ENCODE measurements at regions not wholly inside any gene's neighbourhood (a gene's known extent, or its start where the extent isn't known, plus 50 kb on each side); places are given as distances from the start of the nearest gene placed in this dataset.

DNA sequence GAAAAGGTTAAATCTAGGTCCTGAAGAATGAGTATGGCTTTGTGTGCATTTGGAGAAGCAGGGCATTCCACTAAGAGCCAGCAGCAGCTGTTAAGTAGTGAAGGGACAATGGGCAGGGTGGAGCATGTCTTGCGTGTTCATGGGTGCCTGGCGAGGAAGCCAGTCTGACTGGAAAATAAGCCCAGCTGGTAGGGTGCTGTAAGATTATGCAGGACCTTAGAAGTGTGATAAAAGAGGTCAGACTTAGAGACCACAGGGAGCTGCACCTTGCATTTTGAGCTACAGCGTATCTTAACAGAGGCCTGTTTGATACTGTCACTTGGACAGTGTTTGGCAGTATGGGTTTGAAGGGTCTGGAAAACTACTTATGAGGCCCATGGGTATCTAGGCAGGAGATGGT, 131.7 kb upstream of the ELL2 start:
- TF ChIP-seq ZNF16 (tag by site-specific recombination; IDR thresholded peaks at IDR 0.05; ENCODE audit: low read depth) (no peak), ZNF600 (tag by site-specific recombination; IDR thresholded peaks at IDR 0.05) (no peak), ZNF366 (tag by site-specific recombination; conservative IDR thresholded peaks at IDR 0.05) (no peak), ZSCAN30 (tag by site-specific recombination; IDR thresholded peaks at IDR 0.05) (no peak), ZNF324 (tag by site-specific recombination; IDR thresholded peaks at IDR 0.05) (no peak), KLF9 (tag by site-specific recombination; IDR thresholded peaks at IDR 0.05; ENCODE audit: low read depth) (no peak), YY1 (tag by site-specific recombination; IDR thresholded peaks at IDR 0.05) (no peak), ZNF561 (tag by site-specific recombination; IDR thresholded peaks at IDR 0.05; ENCODE audit: borderline replicate concordance) (no peak), ZNF221 (tag by site-specific recombination; IDR thresholded peaks at IDR 0.05; ENCODE audit: borderline replicate concordance) (no peak)
- TF ChIP-seq, protein P1, sequence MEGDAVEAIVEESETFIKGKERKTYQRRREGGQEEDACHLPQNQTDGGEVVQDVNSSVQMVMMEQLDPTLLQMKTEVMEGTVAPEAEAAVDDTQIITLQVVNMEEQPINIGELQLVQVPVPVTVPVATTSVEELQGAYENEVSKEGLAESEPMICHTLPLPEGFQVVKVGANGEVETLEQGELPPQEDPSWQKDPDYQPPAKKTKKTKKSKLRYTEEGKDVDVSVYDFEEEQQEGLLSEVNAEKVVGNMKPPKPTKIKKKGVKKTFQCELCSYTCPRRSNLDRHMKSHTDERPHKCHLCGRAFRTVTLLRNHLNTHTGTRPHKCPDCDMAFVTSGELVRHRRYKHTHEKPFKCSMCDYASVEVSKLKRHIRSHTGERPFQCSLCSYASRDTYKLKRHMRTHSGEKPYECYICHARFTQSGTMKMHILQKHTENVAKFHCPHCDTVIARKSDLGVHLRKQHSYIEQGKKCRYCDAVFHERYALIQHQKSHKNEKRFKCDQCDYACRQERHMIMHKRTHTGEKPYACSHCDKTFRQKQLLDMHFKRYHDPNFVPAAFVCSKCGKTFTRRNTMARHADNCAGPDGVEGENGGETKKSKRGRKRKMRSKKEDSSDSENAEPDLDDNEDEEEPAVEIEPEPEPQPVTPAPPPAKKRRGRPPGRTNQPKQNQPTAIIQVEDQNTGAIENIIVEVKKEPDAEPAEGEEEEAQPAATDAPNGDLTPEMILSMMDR (tag by site-specific recombination; IDR thresholded peaks at IDR 0.05): no peak
- TF ChIP-seq, protein P2, sequence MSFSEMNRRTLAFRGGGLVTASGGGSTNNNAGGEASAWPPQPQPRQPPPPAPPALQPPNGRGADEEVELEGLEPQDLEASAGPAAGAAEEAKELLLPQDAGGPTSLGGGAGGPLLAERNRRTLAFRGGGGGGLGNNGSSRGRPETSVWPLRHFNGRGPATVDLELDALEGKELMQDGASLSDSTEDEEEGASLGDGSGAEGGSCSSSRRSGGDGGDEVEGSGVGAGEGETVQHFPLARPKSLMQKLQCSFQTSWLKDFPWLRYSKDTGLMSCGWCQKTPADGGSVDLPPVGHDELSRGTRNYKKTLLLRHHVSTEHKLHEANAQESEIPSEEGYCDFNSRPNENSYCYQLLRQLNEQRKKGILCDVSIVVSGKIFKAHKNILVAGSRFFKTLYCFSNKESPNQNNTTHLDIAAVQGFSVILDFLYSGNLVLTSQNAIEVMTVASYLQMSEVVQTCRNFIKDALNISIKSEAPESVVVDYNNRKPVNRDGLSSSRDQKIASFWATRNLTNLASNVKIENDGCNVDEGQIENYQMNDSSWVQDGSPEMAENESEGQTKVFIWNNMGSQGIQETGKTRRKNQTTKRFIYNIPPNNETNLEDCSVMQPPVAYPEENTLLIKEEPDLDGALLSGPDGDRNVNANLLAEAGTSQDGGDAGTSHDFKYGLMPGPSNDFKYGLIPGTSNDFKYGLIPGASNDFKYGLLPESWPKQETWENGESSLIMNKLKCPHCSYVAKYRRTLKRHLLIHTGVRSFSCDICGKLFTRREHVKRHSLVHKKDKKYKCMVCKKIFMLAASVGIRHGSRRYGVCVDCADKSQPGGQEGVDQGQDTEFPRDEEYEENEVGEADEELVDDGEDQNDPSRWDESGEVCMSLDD (tag by site-specific recombination; IDR thresholded peaks at IDR 0.05): no peak
- TF ChIP-seq, protein P3, sequence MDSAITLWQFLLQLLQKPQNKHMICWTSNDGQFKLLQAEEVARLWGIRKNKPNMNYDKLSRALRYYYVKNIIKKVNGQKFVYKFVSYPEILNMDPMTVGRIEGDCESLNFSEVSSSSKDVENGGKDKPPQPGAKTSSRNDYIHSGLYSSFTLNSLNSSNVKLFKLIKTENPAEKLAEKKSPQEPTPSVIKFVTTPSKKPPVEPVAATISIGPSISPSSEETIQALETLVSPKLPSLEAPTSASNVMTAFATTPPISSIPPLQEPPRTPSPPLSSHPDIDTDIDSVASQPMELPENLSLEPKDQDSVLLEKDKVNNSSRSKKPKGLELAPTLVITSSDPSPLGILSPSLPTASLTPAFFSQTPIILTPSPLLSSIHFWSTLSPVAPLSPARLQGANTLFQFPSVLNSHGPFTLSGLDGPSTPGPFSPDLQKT (IDR thresholded peaks at IDR 0.05; ENCODE audit: borderline replicate concordance, low read depth, low read length): no peak
- TF ChIP-seq, protein P4, sequence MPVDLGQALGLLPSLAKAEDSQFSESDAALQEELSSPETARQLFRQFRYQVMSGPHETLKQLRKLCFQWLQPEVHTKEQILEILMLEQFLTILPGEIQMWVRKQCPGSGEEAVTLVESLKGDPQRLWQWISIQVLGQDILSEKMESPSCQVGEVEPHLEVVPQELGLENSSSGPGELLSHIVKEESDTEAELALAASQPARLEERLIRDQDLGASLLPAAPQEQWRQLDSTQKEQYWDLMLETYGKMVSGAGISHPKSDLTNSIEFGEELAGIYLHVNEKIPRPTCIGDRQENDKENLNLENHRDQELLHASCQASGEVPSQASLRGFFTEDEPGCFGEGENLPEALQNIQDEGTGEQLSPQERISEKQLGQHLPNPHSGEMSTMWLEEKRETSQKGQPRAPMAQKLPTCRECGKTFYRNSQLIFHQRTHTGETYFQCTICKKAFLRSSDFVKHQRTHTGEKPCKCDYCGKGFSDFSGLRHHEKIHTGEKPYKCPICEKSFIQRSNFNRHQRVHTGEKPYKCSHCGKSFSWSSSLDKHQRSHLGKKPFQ (tag by site-specific recombination; IDR thresholded peaks at IDR 0.05): no peak
- TF ChIP-seq, protein P5, sequence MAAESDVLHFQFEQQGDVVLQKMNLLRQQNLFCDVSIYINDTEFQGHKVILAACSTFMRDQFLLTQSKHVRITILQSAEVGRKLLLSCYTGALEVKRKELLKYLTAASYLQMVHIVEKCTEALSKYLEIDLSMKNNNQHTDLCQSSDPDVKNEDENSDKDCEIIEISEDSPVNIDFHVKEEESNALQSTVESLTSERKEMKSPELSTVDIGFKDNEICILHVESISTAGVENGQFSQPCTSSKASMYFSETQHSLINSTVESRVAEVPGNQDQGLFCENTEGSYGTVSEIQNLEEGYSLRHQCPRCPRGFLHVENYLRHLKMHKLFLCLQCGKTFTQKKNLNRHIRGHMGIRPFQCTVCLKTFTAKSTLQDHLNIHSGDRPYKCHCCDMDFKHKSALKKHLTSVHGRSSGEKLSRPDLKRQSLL (tag by site-specific recombination; IDR thresholded peaks at IDR 0.05): no peak
